ENCODE measurements at regions not wholly inside any gene's neighbourhood (a gene's known extent, or its start where the extent isn't known, plus 50 kb on each side); places are given as distances from the start of the nearest gene placed in this dataset.

DNA sequence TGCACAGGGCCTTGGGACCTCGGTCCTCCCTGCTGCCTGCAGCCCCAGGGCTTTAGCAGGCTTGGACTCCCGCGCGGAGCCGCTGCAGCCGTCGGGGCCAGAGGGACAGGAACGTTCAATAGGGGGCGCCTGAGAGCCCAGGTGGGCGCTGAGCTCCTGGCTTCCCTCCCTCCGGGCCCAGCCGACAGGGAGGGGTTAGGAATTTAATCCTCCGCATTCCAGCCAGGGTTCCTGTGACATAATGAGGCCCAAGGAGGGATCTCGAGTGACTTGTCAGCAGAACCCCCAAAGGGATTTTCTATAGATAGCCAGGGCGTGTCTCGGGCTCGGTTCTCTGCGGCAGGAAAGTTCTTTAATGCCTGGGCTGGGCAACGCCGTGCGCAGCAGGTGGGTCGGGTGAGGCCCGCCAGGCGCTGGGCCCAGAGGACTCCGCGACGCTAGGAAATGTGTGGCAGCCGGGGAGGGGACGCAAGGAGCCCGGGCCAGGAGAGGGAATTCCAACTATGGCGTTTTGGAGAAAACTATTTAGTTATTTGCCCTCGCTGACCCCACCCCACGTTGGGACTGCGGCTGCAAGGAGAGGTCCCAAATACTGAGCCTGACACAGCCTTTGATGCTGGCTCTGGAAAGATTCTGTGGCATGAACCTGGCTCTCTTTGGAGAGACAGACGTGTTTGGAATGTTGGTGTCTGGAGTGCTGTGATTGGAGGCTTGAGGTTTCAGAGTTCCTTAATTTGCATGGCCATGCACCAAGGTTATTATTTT is 285.2 kb upstream of the GATB start:
- H3K4me1 ChIP-seq (ENCODE audit: control insufficient read depth, insufficient read depth, low read length, unreplicated experiment): no peaks in the 10 kb centered on the region
- no peak overlapping the region for H3K27ac ChIP-seq (ENCODE audit: low read depth, low read length)
- H3K4me3 ChIP-seq (ENCODE audit: low read depth, low read length): no peak overlapping the region; the same call in 1 of the 2 replicates
- no peaks in the 10 kb centered on the region for H3K79me2 ChIP-seq (ENCODE audit: control insufficient read depth, insufficient read depth, low read length, unreplicated experiment)
- H3K27me3 ChIP-seq (ENCODE audit: insufficient read depth, low read length): peaks cover 62% of the 10 kb centered on the region
- H3K36me3 ChIP-seq (ENCODE audit: insufficient read depth, low read length): no peaks in the 10 kb centered on the region
- H2AFZ ChIP-seq (ENCODE audit: low read length, unreplicated experiment): no peak overlapping the region

- H3K27me3 ChIP-seq (ENCODE audit: insufficient read depth, low read length): peaks cover 57% of the 10 kb centered on the region
- H2AFZ ChIP-seq (ENCODE audit: low read length, unreplicated experiment): no peak overlapping the region
- H3K79me2 ChIP-seq (ENCODE audit: control insufficient read depth, insufficient read depth, low read length, unreplicated experiment): no peaks in the 10 kb centered on the region
- H3K27ac ChIP-seq (ENCODE audit: low read depth, low read length): no peak overlapping the region
- H3K4me3 ChIP-seq (ENCODE audit: low read depth, low read length): no peak overlapping the region
- H3K4me1 ChIP-seq (ENCODE audit: control insufficient read depth, insufficient read depth, low read length, unreplicated experiment): no peaks in the 10 kb centered on the region
- H3K36me3 ChIP-seq (ENCODE audit: insufficient read depth, low read length): no peaks in the 10 kb centered on the region
Observed at GRCh38 chr4:152045449-152045806, 284.6 kb upstream of the GATB start.

GRCh38 chr4:152044331-152045036 is 283.7 kb upstream of the GATB start:
- Histone ChIP-seq H3K79me2 (ENCODE audit: control insufficient read depth, insufficient read depth, low read length, unreplicated experiment) (no peaks in the 10 kb centered on the region), H3K27ac (ENCODE audit: low read depth, low read length) (no peak overlapping the region), H3K4me3 (ENCODE audit: low read depth, low read length) (no peak overlapping the region), H2AFZ (ENCODE audit: low read length, unreplicated experiment) (no peak overlapping the region), H3K27me3 (ENCODE audit: insufficient read depth, low read length) (peaks cover 57% of the 10 kb centered on the region), H3K4me1 (ENCODE audit: control insufficient read depth, insufficient read depth, low read length, unreplicated experiment) (no peaks in the 10 kb centered on the region), H3K36me3 (ENCODE audit: insufficient read depth, low read length) (no peaks in the 10 kb centered on the region)

DNA sequence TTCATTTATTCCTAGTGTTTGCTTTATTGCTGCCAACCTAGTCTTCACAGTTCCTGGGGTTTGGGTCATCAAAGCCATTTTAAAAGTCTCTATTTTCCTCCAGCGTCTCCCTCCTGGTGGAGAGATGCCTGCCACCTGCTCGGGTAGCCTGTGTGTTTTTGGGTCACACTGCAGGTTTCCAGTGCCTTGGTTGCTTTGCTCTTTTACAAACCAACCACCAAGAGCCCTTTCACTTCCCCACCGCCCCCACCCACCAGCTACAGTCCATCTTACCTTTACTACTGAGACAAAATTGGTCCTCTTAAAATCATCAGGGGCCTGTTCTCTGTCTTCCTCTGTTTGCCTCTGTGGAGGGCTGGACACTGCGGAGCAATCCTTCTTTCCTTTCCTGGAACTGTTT is 280.5 kb upstream of the GATB start:
- no peaks in the 10 kb centered on the region for H3K4me1 ChIP-seq (ENCODE audit: control insufficient read depth, insufficient read depth, low read length, unreplicated experiment)
- H3K27ac ChIP-seq (ENCODE audit: low read depth, low read length): no peak overlapping the region
- no peak overlapping the region for H3K4me3 ChIP-seq (ENCODE audit: low read depth, low read length)
- no peaks in the 10 kb centered on the region for H3K36me3 ChIP-seq (ENCODE audit: insufficient read depth, low read length)
- peaks cover 34% of the 10 kb centered on the region for H3K27me3 ChIP-seq (ENCODE audit: insufficient read depth, low read length)
- no peaks in the 10 kb centered on the region for H3K79me2 ChIP-seq (ENCODE audit: control insufficient read depth, insufficient read depth, low read length, unreplicated experiment)
- H2AFZ ChIP-seq (ENCODE audit: low read length, unreplicated experiment): no peak overlapping the region

DNA sequence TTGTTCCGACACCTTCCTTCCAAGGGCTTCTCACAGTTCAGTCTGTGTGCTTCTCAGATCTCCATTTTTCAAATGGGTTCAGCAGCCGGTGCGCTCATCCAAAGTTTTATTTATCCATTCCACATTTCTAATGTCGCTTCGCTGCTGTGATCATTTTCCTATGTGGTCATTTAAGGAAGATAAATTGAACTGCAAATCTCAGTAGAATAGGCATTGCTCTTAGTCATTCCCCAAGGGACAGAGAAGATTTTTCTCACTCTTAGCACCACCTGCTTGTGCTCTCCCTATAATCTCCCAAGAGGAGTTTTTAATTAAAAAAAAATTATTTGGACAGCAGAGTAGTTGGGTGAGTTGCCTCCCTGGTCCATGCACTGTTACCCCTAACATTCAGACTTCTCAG is 278.9 kb upstream of the GATB start:
- Histone ChIP-seq H3K27me3 (ENCODE audit: insufficient read depth, low read length) (peaks cover 19% of the 10 kb centered on the region), H3K4me3 (ENCODE audit: low read depth, low read length) (no peak overlapping the region), H3K27ac (ENCODE audit: low read depth, low read length) (no peak overlapping the region), H2AFZ (ENCODE audit: low read length, unreplicated experiment) (no peak overlapping the region), H3K36me3 (ENCODE audit: insufficient read depth, low read length) (no peaks in the 10 kb centered on the region), H3K4me1 (ENCODE audit: control insufficient read depth, insufficient read depth, low read length, unreplicated experiment) (no peaks in the 10 kb centered on the region), H3K79me2 (ENCODE audit: control insufficient read depth, insufficient read depth, low read length, unreplicated experiment) (no peaks in the 10 kb centered on the region)

DNA sequence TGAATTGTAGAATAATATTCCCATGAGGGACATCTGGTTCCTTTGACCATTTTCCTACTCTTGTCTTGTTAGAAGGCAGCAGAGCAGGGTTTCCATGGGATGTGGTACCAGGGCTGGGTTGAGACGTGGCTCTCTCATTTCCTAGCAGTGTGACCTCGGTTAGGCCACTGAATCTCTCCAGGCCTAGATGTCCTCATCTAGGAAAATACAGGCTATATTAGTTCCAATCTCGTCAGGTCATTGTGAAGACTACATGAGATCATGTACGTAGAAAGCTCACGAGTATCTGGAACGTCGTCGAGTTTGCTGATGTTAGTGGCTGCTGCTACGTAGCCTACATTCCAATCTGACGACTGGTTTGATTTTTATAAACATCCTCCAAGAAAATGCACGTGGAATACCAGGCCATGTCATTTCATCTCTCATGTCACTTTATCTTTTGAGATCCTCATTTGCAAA is 278.2 kb upstream of the GATB start:
- H3K36me3 ChIP-seq (ENCODE audit: insufficient read depth, low read length): no peaks in the 10 kb centered on the region
- no peak overlapping the region for H2AFZ ChIP-seq (ENCODE audit: low read length, unreplicated experiment)
- no peaks in the 10 kb centered on the region for H3K79me2 ChIP-seq (ENCODE audit: control insufficient read depth, insufficient read depth, low read length, unreplicated experiment)
- H3K27me3 ChIP-seq (ENCODE audit: insufficient read depth, low read length): peaks cover 13% of the 10 kb centered on the region
- no peak overlapping the region for H3K27ac ChIP-seq (ENCODE audit: low read depth, low read length)
- no peaks in the 10 kb centered on the region for H3K4me1 ChIP-seq (ENCODE audit: control insufficient read depth, insufficient read depth, low read length, unreplicated experiment)
- no peak overlapping the region for H3K4me3 ChIP-seq (ENCODE audit: low read depth, low read length)

DNA sequence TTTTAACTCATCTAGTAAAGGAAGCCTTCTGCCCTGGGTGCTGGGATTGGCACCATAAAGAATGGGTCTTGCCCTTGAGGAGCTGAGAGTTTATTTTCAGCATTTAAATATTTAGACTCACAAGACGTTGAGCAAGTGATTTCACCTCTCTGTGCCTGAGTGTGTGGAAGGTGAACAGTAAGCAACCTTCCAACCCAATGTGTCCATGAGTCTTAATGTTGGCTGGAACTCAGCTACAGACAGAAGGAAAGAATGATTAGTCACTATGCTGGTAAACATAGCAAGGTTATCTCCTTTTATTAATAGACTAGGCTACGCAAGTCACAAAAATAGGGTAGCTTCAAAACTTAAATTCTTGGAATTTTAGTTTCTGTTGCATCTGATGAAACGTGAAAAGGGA is 277.4 kb upstream of the GATB start:
- Histone ChIP-seq H3K27me3 (ENCODE audit: insufficient read depth, low read length) (peaks cover 6% of the 10 kb centered on the region; the same call in 1 of the 2 replicates), H3K36me3 (ENCODE audit: insufficient read depth, low read length) (no peaks in the 10 kb centered on the region), H3K27ac (ENCODE audit: low read depth, low read length) (no peak overlapping the region), H3K79me2 (ENCODE audit: control insufficient read depth, insufficient read depth, low read length, unreplicated experiment) (no peaks in the 10 kb centered on the region), H2AFZ (ENCODE audit: low read length, unreplicated experiment) (no peak overlapping the region), H3K4me1 (ENCODE audit: control insufficient read depth, insufficient read depth, low read length, unreplicated experiment) (no peaks in the 10 kb centered on the region), H3K4me3 (ENCODE audit: low read depth, low read length) (no peak overlapping the region)

- Histone ChIP-seq H3K27ac (ENCODE audit: low read depth, low read length) (no peak overlapping the region), H3K27me3 (ENCODE audit: insufficient read depth, low read length) (no peaks in the 10 kb centered on the region), H3K36me3 (ENCODE audit: insufficient read depth, low read length) (no peaks in the 10 kb centered on the region), H2AFZ (ENCODE audit: low read length, unreplicated experiment) (no peak overlapping the region), H3K4me3 (ENCODE audit: low read depth, low read length) (no peak overlapping the region), H3K79me2 (ENCODE audit: control insufficient read depth, insufficient read depth, low read length, unreplicated experiment) (no peaks in the 10 kb centered on the region), H3K4me1 (ENCODE audit: control insufficient read depth, insufficient read depth, low read length, unreplicated experiment) (no peaks in the 10 kb centered on the region)
Observed at GRCh38 chr4:152037435-152037834, 276.6 kb upstream of the GATB start.

DNA sequence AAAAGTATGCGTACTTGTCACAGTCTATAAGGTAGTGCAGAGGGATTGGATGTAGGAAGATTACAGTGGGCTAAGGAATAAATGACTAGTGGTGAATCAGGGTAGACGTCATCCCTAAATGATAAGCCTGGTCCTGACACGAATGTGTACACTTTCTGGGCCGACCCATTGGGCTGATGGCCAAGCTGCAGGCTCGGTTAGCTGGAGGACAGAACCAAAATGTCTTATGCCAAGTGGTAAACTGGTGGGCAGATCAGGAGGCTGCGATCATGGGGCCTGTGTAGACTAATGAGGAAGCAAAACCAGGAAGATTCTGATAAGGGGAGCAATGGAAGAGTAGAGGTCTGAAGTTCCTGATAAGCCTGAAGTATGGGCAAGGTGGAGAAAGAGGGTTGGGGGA is 272.8 kb upstream of the GATB start:
- H2AFZ ChIP-seq (ENCODE audit: low read length, unreplicated experiment): no peak overlapping the region
- no peaks in the 10 kb centered on the region for H3K27me3 ChIP-seq (ENCODE audit: insufficient read depth, low read length)
- no peaks in the 10 kb centered on the region for H3K36me3 ChIP-seq (ENCODE audit: insufficient read depth, low read length)
- H3K4me1 ChIP-seq (ENCODE audit: control insufficient read depth, insufficient read depth, low read length, unreplicated experiment): no peaks in the 10 kb centered on the region
- no peak overlapping the region for H3K27ac ChIP-seq (ENCODE audit: low read depth, low read length)
- H3K79me2 ChIP-seq (ENCODE audit: control insufficient read depth, insufficient read depth, low read length, unreplicated experiment): no peaks in the 10 kb centered on the region
- H3K4me3 ChIP-seq (ENCODE audit: low read depth, low read length): no peak overlapping the region

GRCh38 chr4:152032722-152033131 is 271.9 kb upstream of the GATB start:
- Histone ChIP-seq H2AFZ (ENCODE audit: low read length, unreplicated experiment) (no peak overlapping the region), H3K79me2 (ENCODE audit: control insufficient read depth, insufficient read depth, low read length, unreplicated experiment) (no peaks in the 10 kb centered on the region), H3K27ac (ENCODE audit: low read depth, low read length) (no peak overlapping the region), H3K4me1 (ENCODE audit: control insufficient read depth, insufficient read depth, low read length, unreplicated experiment) (no peaks in the 10 kb centered on the region), H3K27me3 (ENCODE audit: insufficient read depth, low read length) (no peaks in the 10 kb centered on the region), H3K4me3 (ENCODE audit: low read depth, low read length) (no peak overlapping the region), H3K36me3 (ENCODE audit: insufficient read depth, low read length) (no peaks in the 10 kb centered on the region)

DNA sequence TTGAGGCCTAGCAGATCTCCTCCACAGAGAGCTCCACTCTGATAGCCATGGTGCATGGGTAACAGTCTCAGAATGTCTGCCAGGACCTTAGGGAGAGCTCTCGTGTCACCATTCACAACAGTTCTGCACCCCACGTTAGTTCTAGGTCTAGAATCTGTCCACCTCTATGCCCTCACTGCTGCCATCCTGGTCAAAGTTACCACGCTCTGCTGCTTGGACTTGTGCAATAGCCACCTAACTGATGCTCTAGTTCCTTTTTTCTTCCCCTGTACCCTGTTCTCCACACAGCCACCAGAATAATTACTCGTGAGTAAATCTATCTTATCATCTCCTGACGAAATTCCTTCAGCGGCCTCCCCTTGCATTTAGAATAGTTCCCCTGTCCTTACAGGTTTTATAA is 268.8 kb upstream of the GATB start:
- no peak overlapping the region for H3K4me3 ChIP-seq (ENCODE audit: low read depth, low read length)
- H3K4me1 ChIP-seq (ENCODE audit: control insufficient read depth, insufficient read depth, low read length, unreplicated experiment): no peaks in the 10 kb centered on the region
- H3K36me3 ChIP-seq (ENCODE audit: insufficient read depth, low read length): no peaks in the 10 kb centered on the region
- H3K27ac ChIP-seq (ENCODE audit: low read depth, low read length): no peak overlapping the region
- H3K79me2 ChIP-seq (ENCODE audit: control insufficient read depth, insufficient read depth, low read length, unreplicated experiment): no peaks in the 10 kb centered on the region
- no peak overlapping the region for H2AFZ ChIP-seq (ENCODE audit: low read length, unreplicated experiment)
- H3K27me3 ChIP-seq (ENCODE audit: insufficient read depth, low read length): peaks cover 9% of the 10 kb centered on the region
